Nephron (organoid): ENCODE measurements at regions not wholly inside any gene's neighbourhood (a gene's known extent, or its start where the extent isn't known, plus 50 kb on each side); places are given as distances from the start of the nearest gene placed in this dataset.

Experiments used
- H3K27ac Mint-ChIP-seq, 3 experiments: 2 replicates each; pipeline ENCODE4 v1.8.0; 2020; ENCODE audit warnings: mixed read lengths in 3 of 3, mild to moderate bottlenecking in 2 of 3, moderate library complexity in 1 of 3
- H3K27me3 Mint-ChIP-seq: 2 replicates; pipeline ENCODE4 v1.8.0; 2021; ENCODE audit warnings: low read depth, mild to moderate bottlenecking, moderate library complexity, mixed read lengths
- H3K36me3 Mint-ChIP-seq: 2 replicates; pipeline ENCODE4 v1.8.0; 2020; ENCODE audit warnings: low read depth, mixed read lengths
- H3K4me1 Mint-ChIP-seq: 2 replicates; pipeline ENCODE4 v1.8.0; 2020; ENCODE audit warnings: mixed read lengths
- H3K4me3 Mint-ChIP-seq, 3 experiments: 2 replicates each; pipeline ENCODE4 v1.8.0; 2020; ENCODE audit warnings: mild to moderate bottlenecking in 3 of 3, mixed read lengths in 3 of 3, moderate library complexity in 2 of 3
- H3K9me3 Mint-ChIP-seq: 2 replicates; pipeline ENCODE4 v1.8.0; 2020; ENCODE audit warnings: mixed read lengths
- CTCF ChIP-seq, 3 experiments: fragments of 200-600 bp; sonication (generic); IDR thresholded peaks; one replicate each; pipeline ENCODE4 v1.5.0; 2021; ENCODE audit warnings: antibody characterized with exemption in 3 of 3; ENCODE audit not compliant: unreplicated experiment in 3 of 3

GRCh38 chr14:85974602-85975001 lies 444.7 kb downstream of the FLRT2 start:
- H3K27ac Mint-ChIP-seq = no peak overlapping the region
- no peak for TF ChIP-seq CTCF (IDR thresholded peaks at IDR 0.05; ENCODE audit: unreplicated experiment in 3 of 3)
- H3K9me3 Mint-ChIP-seq = peaks cover 26% of the 10 kb centered on the region
- peaks cover under 1% of the 10 kb centered on the region for H3K36me3 Mint-ChIP-seq
- no peaks in the 10 kb centered on the region for H3K27me3 Mint-ChIP-seq
- H3K4me1 Mint-ChIP-seq = peaks cover 5% of the 10 kb centered on the region
- no peak overlapping the region for H3K4me3 Mint-ChIP-seq

- no peak overlapping the region for H3K27ac Mint-ChIP-seq
- peaks cover 3% of the 10 kb centered on the region for H3K4me1 Mint-ChIP-seq
- TF ChIP-seq CTCF (IDR thresholded peaks at IDR 0.05; ENCODE audit: unreplicated experiment in 3 of 3) = no peak
- H3K9me3 Mint-ChIP-seq = no peaks in the 10 kb centered on the region
- H3K36me3 Mint-ChIP-seq = no peaks in the 10 kb centered on the region
- no peaks in the 10 kb centered on the region for H3K27me3 Mint-ChIP-seq
- H3K4me3 Mint-ChIP-seq = no peak overlapping the region
These were observed 433.5 kb downstream of the FLRT2 start for GRCh38 chr14:85963486-85963885.

GRCh38 chr14:85960756-85961155 lies 430.8 kb downstream of the FLRT2 start:
- no peak for TF ChIP-seq CTCF (IDR thresholded peaks at IDR 0.05; ENCODE audit: unreplicated experiment in 3 of 3)
- Mint-ChIP-seq H3K9me3 (no peaks in the 10 kb centered on the region), H3K4me3 (no peak overlapping the region), H3K27ac (no peak overlapping the region), H3K4me1 (no peaks in the 10 kb centered on the region), H3K36me3 (no peaks in the 10 kb centered on the region), H3K27me3 (no peaks in the 10 kb centered on the region)

GRCh38 chr14:85959063-85959462 lies 429.1 kb downstream of the FLRT2 start:
- no peaks in the 10 kb centered on the region for H3K27me3 Mint-ChIP-seq
- H3K9me3 Mint-ChIP-seq = no peaks in the 10 kb centered on the region
- H3K4me1 Mint-ChIP-seq = no peaks in the 10 kb centered on the region
- no peaks in the 10 kb centered on the region for H3K36me3 Mint-ChIP-seq
- no peak for TF ChIP-seq CTCF (IDR thresholded peaks at IDR 0.05; ENCODE audit: unreplicated experiment in 3 of 3)
- H3K27ac Mint-ChIP-seq = no peak overlapping the region
- H3K4me3 Mint-ChIP-seq = no peak overlapping the region

GRCh38 chr14:85958069-85958468 lies 428.1 kb downstream of the FLRT2 start:
- Mint-ChIP-seq H3K9me3 (no peaks in the 10 kb centered on the region), H3K4me3 (no peak overlapping the region)
- TF ChIP-seq CTCF (IDR thresholded peaks at IDR 0.05; ENCODE audit: unreplicated experiment in 3 of 3) = no peak

GRCh38 chr14:85953265-85953664 lies 423.3 kb downstream of the FLRT2 start:
- no peak overlapping the region for H3K27ac Mint-ChIP-seq
- H3K36me3 Mint-ChIP-seq = no peaks in the 10 kb centered on the region
- H3K4me1 Mint-ChIP-seq = no peaks in the 10 kb centered on the region
- H3K27me3 Mint-ChIP-seq = no peaks in the 10 kb centered on the region
- H3K4me3 Mint-ChIP-seq = no peak overlapping the region
- no peaks in the 10 kb centered on the region for H3K9me3 Mint-ChIP-seq
- TF ChIP-seq CTCF (IDR thresholded peaks at IDR 0.05; ENCODE audit: unreplicated experiment in 3 of 3) = no peak

More at GRCh38 chr14:85958069-85958468, 428.1 kb downstream of the FLRT2 start:
- Mint-ChIP-seq H3K27me3 (no peaks in the 10 kb centered on the region), H3K36me3 (no peaks in the 10 kb centered on the region), H3K4me1 (no peaks in the 10 kb centered on the region), H3K27ac (no peak overlapping the region)
